Neural cell (in vitro differentiated cells): ENCODE measurements at regions not wholly inside any gene's neighbourhood (a gene's known extent, or its start where the extent isn't known, plus 50 kb on each side); places are given as distances from the start of the nearest gene placed in this dataset.

ENCODE experiments used
- H2AFZ ChIP-seq: fragments of 200-600, 300-800 bp; sonication (generic), shearing (Covaris generic); 2 replicates; pipeline ENCODE4 v1.6.0; 2014; ENCODE audit warnings: low read depth, mild to moderate bottlenecking, antibody characterized with exemption, low read length, moderate library complexity
- H3F3A ChIP-seq: fragments of 200-600 bp; shearing (Covaris generic); 2 replicates; pipeline ENCODE4 v1.6.1; 2016; ENCODE audit warnings: mild to moderate bottlenecking, moderate library complexity, mixed read lengths, antibody characterized with exemption, low read length; ENCODE audit not compliant: insufficient read depth, poor library complexity, severe bottlenecking
- H3K27ac ChIP-seq: fragments of 200-600, 300-800 bp; sonication (generic), shearing (Covaris generic); 2 replicates; pipeline ENCODE4 v1.5.1; 2014; ENCODE audit warnings: mild to moderate bottlenecking, low read length, moderate library complexity
- H3K27me3 ChIP-seq: fragments of 300-800, 200-600 bp; sonication (generic), shearing (Covaris generic); 2 replicates; pipeline ENCODE4 v1.6.0; 2014; ENCODE audit warnings: mild to moderate bottlenecking, low read depth, low read length, moderate library complexity; ENCODE audit not compliant: insufficient read depth
- H3K36me3 ChIP-seq: fragments of 300-800, 200-600 bp; sonication (generic), shearing (Covaris generic); 2 replicates; pipeline ENCODE4 v1.5.1; 2014; ENCODE audit warnings: mild to moderate bottlenecking, antibody characterized with exemption, low read length, moderate library complexity; ENCODE audit not compliant: insufficient read depth
- H3K4me2 ChIP-seq: fragments of 300-800, 200-600 bp; sonication (generic), shearing (Covaris generic); 2 replicates; pipeline ENCODE4 v1.6.0; 2014; ENCODE audit warnings: mild to moderate bottlenecking, low read length
- H3K4me3 ChIP-seq: fragments of 300-800, 200-600 bp; sonication (generic), shearing (Covaris generic); 2 replicates; pipeline ENCODE4 v1.5.1; 2014; ENCODE audit warnings: mild to moderate bottlenecking, low read length, moderate library complexity
- H3K79me2 ChIP-seq: fragments of 200-600 bp; shearing (Covaris generic); replicated peaks from 2 replicates; pipeline ENCODE4 v1.6.0; 2014; ENCODE audit warnings: mild to moderate bottlenecking, low read length, moderate library complexity; ENCODE audit not compliant: insufficient read depth
- H3K9ac ChIP-seq: fragments of 300-800, 200-600 bp; sonication (generic), shearing (Covaris generic); 2 replicates; pipeline ENCODE4 v1.6.1; 2016; ENCODE audit warnings: mild to moderate bottlenecking, low read length, mixed read lengths
- H3K9me2 ChIP-seq: fragments of 200-600 bp; shearing (Covaris generic); 2 replicates; pipeline ENCODE4 v1.6.1; 2016; ENCODE audit warnings: mild to moderate bottlenecking, low read length, mixed read lengths; ENCODE audit not compliant: insufficient read depth
- H3K9me3 ChIP-seq: fragments of 200-600, 300-800 bp; sonication (generic), shearing (Covaris generic); 2 replicates; pipeline ENCODE4 v1.6.1; 2016; ENCODE audit warnings: mild to moderate bottlenecking, mixed run types, low read length, moderate library complexity, mixed read lengths
- H4K20me1 ChIP-seq: fragments of 200-600 bp; shearing (Covaris generic); 2 replicates; pipeline ENCODE4 v1.6.1; 2016; ENCODE audit warnings: mild to moderate bottlenecking, mixed run types; ENCODE audit not compliant: insufficient read depth
- EP300 ChIP-seq: fragments of 450-650 bp; conservative IDR thresholded peaks from 2 replicates; pipeline ENCODE4 v1.6.1; 2014; ENCODE audit warnings: antibody characterized with exemption, mild to moderate bottlenecking, moderate library complexity; ENCODE audit not compliant: poor library complexity, severe bottlenecking
- EZH2 ChIP-seq: fragments of 200-600, 300-800 bp; shearing (Covaris generic), sonication (generic); IDR thresholded peaks from 2 replicates; pipeline ENCODE4 v1.6.1; 2014; ENCODE audit warnings: antibody characterized with exemption, low read length, borderline replicate concordance, mild to moderate bottlenecking; ENCODE audit not compliant: insufficient read depth, poor library complexity, severe bottlenecking
- MXI1 ChIP-seq: fragments of 450-650 bp; conservative IDR thresholded peaks from 2 replicates; pipeline ENCODE4 v1.6.1; 2014; ENCODE audit warnings: antibody characterized with exemption, mild to moderate bottlenecking; ENCODE audit not compliant: poor library complexity, severe bottlenecking
- POLR2AphosphoS5 ChIP-seq: IDR thresholded peaks from 2 replicates; pipeline ENCODE4 v1.6.1; 2012
- RAD21 ChIP-seq: fragments of 450-650 bp; conservative IDR thresholded peaks from 2 replicates; pipeline ENCODE4 v1.6.1; 2014; ENCODE audit warnings: antibody characterized with exemption, mild to moderate bottlenecking, moderate library complexity
- SMC3 ChIP-seq: fragments of 450-650 bp; conservative IDR thresholded peaks from 2 replicates; pipeline ENCODE4 v1.6.1; 2014; ENCODE audit warnings: antibody characterized with exemption, mild to moderate bottlenecking, moderate library complexity; ENCODE audit not compliant: poor library complexity
- TAF1 ChIP-seq: IDR thresholded peaks from 2 replicates; pipeline ENCODE4 v1.6.1; 2012; ENCODE audit warnings: low read depth
- TF ChIP-seq, protein P1 (sequence below): fragments of 450-650 bp; IDR thresholded peaks from 2 replicates; pipeline ENCODE4 v1.5.1; 2014; ENCODE audit warnings: antibody characterized with exemption, mild to moderate bottlenecking, moderate library complexity; ENCODE audit not compliant: poor library complexity, severe bottlenecking
- TF ChIP-seq, protein P2 (sequence below): IDR thresholded peaks from 2 replicates; pipeline ENCODE4 v1.6.1; 2012; ENCODE audit warnings: borderline replicate concordance

DNA sequence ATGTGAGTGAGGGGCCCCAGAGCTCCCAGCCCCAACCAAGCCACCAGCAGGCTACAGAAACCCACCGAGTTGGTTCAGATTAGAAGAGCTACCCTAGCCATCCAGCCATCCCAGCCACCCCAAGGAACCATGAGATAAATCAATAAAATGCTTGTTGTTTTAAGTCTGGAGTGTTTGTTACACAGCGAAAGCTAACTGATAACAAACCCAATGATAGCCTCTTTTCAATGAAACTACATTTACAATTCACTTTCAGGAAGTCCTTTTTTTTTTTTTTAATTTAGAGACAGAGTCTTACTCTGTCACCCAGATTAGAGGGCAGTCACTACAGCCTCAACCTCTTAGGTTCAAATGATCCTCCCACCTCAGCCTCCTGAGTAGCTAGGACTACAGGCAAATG is 215.0 kb upstream of the ZFHX3 start (continued):
- TF ChIP-seq, protein P1, sequence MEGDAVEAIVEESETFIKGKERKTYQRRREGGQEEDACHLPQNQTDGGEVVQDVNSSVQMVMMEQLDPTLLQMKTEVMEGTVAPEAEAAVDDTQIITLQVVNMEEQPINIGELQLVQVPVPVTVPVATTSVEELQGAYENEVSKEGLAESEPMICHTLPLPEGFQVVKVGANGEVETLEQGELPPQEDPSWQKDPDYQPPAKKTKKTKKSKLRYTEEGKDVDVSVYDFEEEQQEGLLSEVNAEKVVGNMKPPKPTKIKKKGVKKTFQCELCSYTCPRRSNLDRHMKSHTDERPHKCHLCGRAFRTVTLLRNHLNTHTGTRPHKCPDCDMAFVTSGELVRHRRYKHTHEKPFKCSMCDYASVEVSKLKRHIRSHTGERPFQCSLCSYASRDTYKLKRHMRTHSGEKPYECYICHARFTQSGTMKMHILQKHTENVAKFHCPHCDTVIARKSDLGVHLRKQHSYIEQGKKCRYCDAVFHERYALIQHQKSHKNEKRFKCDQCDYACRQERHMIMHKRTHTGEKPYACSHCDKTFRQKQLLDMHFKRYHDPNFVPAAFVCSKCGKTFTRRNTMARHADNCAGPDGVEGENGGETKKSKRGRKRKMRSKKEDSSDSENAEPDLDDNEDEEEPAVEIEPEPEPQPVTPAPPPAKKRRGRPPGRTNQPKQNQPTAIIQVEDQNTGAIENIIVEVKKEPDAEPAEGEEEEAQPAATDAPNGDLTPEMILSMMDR: no peak

DNA sequence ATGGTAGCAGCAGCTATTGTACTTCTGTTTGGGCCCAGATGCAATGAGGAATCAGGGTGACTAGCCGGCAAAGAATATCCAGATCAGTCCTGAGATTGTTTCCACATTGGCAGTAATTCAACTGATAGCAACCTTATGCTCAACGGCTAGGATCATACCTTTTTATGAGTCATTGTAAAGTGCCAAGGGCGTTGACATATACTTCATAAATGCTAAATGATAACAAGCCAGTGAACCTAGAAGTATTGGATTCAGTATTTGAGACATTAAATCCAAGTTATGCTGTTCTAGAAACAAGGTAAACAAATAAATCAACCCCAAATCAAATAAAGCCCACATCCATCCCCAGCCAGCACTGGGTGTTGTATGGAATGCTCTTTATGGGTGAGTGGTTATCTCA is 207.1 kb upstream of the ZFHX3 start:
- no peak overlapping the region for H3K4me2 ChIP-seq
- no peak overlapping the region for H3K27ac ChIP-seq
- H3K27me3 ChIP-seq: no peaks in the 10 kb centered on the region
- TF ChIP-seq EZH2 (no peak), POLR2AphosphoS5 (no peak), EP300 (no peak), MXI1 (no peak), SMC3 (no peak)
- TF ChIP-seq, protein P1: no peak
- TF ChIP-seq, protein P2, sequence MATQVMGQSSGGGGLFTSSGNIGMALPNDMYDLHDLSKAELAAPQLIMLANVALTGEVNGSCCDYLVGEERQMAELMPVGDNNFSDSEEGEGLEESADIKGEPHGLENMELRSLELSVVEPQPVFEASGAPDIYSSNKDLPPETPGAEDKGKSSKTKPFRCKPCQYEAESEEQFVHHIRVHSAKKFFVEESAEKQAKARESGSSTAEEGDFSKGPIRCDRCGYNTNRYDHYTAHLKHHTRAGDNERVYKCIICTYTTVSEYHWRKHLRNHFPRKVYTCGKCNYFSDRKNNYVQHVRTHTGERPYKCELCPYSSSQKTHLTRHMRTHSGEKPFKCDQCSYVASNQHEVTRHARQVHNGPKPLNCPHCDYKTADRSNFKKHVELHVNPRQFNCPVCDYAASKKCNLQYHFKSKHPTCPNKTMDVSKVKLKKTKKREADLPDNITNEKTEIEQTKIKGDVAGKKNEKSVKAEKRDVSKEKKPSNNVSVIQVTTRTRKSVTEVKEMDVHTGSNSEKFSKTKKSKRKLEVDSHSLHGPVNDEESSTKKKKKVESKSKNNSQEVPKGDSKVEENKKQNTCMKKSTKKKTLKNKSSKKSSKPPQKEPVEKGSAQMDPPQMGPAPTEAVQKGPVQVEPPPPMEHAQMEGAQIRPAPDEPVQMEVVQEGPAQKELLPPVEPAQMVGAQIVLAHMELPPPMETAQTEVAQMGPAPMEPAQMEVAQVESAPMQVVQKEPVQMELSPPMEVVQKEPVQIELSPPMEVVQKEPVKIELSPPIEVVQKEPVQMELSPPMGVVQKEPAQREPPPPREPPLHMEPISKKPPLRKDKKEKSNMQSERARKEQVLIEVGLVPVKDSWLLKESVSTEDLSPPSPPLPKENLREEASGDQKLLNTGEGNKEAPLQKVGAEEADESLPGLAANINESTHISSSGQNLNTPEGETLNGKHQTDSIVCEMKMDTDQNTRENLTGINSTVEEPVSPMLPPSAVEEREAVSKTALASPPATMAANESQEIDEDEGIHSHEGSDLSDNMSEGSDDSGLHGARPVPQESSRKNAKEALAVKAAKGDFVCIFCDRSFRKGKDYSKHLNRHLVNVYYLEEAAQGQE: no peak
- H4K20me1 ChIP-seq: no peaks in the 10 kb centered on the region
- H3F3A ChIP-seq: no peaks in the 10 kb centered on the region
- no peaks in the 10 kb centered on the region for H3K9me2 ChIP-seq
- no peak overlapping the region for H3K4me3 ChIP-seq
- no peak overlapping the region for H3K9ac ChIP-seq
- H3K79me2 ChIP-seq: no peaks in the 10 kb centered on the region
- H2AFZ ChIP-seq: no peak overlapping the region
- no peaks in the 10 kb centered on the region for H3K9me3 ChIP-seq
- no peaks in the 10 kb centered on the region for H3K36me3 ChIP-seq

DNA sequence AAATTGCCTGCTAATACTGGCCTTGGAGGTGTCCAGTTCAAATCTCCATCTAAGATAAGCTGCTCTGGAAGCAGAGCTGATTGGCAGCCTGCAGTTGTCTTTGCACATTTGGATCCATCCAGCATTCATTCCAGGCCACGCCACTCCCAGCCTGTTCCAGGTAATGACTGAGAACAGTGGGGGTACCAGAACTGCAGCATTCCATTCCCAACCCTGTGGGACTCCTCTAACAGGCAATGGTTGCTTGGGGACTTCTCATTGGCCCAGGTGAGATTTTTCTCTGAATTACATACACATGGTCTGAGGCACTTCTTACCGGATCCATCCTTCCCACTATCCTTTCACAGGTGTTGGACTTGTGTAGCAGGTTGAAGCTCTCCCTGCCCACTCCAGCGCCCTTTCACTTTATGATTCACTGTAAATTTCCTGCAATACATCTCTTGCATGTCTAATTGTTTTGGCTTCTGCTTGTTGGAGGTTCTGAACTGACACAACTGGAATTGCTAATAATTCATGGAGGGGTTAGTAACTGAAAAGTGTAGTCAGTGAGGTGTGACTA is 206.1 kb upstream of the ZFHX3 start:
- Histone ChIP-seq H3K9me3 (no peaks in the 10 kb centered on the region), H2AFZ (no peak overlapping the region), H3K36me3 (no peaks in the 10 kb centered on the region), H3F3A (no peaks in the 10 kb centered on the region), H3K4me2 (no peak overlapping the region), H3K9ac (no peak overlapping the region), H4K20me1 (no peaks in the 10 kb centered on the region), H3K27ac (no peak overlapping the region), H3K4me3 (no peak overlapping the region), H3K27me3 (no peaks in the 10 kb centered on the region), H3K9me2 (no peaks in the 10 kb centered on the region), H3K79me2 (no peaks in the 10 kb centered on the region)
- TF ChIP-seq EZH2 (no peak), POLR2AphosphoS5 (no peak), SMC3 (no peak), RAD21 (no peak), TAF1 (no peak), MXI1 (no peak), EP300 (no peak)
- TF ChIP-seq, protein P2: no peak
- TF ChIP-seq, protein P1: no peak
